ES-I3 (cell line): ENCODE measurements at regions not wholly inside any gene's neighbourhood (a gene's known extent, or its start where the extent isn't known, plus 50 kb on each side); places are given as distances from the start of the nearest gene placed in this dataset.
"Not testable (repeated sequence)": the region's sequence is repeated elsewhere in the genome, so short reads cannot be mapped to it uniquely, and the experiment has no call there.

Experiments used
- H3K36me3 ChIP-seq: 2 replicates; pipeline ENCODE4 v1.6.1; 2013; ENCODE audit warnings: mild to moderate bottlenecking, low read length, control low read depth, moderate library complexity; ENCODE audit not compliant: insufficient read depth
- H3K4me1 ChIP-seq: 2 replicates; pipeline ENCODE4 v1.6.1; 2013; ENCODE audit warnings: mild to moderate bottlenecking, control low read depth, low read length; ENCODE audit not compliant: insufficient read depth
- H3K9ac ChIP-seq: 2 replicates; pipeline ENCODE4 v1.6.1; 2013; ENCODE audit warnings: low read depth, mild to moderate bottlenecking, low read length, moderate library complexity
- H3K9me3 ChIP-seq: 2 replicates; pipeline ENCODE4 v1.6.1; 2013; ENCODE audit warnings: mild to moderate bottlenecking, low read length, moderate library complexity; ENCODE audit not compliant: control insufficient read depth, insufficient read depth

DNA sequence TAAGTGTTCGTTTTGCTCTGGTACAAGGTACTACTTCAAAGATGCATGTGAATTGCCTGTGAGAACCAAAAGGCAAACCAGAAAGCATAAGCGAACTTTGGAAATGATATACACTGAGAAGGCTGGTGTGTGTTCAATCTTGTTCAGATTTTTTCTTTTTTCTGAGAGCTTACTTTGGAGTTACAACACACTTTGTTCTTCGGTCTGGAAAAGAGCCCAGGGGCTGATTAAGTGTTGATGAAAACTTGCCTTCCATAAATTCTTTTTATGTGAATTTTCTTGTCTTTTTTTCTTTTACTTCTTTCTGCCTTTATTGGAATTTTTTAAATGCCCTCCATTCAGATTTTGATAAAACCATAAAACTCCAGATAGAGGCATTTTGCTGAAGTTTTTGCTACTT, 395.1 kb upstream of the SASH1 start:
- H3K9ac ChIP-seq, result no peak overlapping the region
- H3K36me3 ChIP-seq, result no peaks in the 10 kb centered on the region
- H3K9me3 ChIP-seq, result no peaks in the 10 kb centered on the region; the same call in 1 of the 2 replicates

DNA sequence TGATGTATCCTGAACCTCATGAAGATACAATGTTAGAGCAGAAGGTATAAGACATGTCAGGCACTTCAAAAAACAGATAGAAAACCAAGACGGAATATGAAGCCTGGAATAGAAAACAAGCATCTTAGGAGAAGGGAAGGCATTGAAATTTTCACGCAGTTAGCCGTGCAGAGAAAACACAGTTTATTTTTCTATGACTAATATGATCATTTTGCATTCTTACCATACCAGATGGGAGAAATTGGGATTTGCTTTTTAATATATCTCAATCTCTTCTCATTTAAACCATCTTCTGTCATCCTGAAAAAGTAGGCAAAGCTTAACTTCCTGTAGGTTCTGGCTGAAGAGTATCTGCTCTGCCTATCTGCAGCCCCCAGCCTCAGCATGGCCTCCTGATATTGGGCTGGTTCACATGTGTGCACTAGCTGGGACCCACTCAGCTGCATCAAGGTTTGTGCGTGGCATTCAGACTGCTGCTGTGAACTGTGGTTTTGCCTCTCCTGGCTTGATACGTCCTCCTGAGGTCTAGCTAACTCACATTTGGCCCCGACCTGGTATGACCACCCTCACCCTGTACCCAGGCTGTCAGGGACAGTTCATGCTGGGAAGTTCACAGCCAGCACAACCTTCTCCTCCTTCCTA, 392.5 kb upstream of the SASH1 start:
- H3K4me1 ChIP-seq, result no peaks in the 10 kb centered on the region
- H3K9me3 ChIP-seq, result no peaks in the 10 kb centered on the region; the same call in 1 of the 2 replicates
- H3K9ac ChIP-seq, result no peak overlapping the region
- no peaks in the 10 kb centered on the region for H3K36me3 ChIP-seq

More for the DNA sequence above, 395.1 kb upstream of the SASH1 start:
- no peaks in the 10 kb centered on the region for H3K4me1 ChIP-seq

DNA sequence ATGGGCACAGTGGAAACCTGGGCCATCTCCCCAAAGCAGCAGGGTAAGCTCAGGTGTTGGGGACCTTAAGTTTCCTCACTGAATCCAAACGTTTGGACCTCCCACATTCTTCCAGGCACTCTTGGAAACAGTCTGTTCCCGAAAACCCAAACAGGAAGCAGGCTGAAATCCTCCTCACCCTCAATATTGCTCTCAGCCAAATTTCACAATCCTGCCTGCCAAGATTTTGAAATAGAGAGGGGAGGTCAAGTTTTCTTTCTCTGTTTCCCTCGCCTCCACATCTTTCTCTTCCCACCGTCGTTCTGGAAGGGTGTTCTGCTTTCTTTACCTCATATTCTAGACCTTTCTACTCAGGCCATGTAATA, 392.0 kb upstream of the SASH1 start:
- no peaks in the 10 kb centered on the region for H3K36me3 ChIP-seq
- H3K4me1 ChIP-seq, result no peaks in the 10 kb centered on the region
- H3K9me3 ChIP-seq, result no peaks in the 10 kb centered on the region; the same call in 1 of the 2 replicates
- no peak overlapping the region for H3K9ac ChIP-seq

DNA sequence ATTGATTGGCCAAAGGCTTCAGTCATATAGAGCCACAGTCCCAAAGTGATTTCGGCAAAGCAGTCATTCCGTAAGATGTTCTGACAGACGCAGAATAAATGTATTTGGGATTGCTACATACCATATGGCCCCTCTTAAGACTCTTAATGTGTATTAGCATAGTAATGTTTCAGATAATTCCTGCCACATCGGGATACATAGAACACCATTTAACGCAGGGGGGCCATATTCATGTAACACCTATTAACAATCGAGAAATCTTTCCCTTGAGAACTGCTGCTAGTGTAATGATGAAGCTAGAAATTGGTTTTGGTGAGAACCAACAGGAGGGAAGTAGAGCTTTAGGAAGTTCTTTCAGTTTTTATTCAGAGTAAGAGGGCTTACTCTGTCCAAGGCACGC, 390.9 kb upstream of the SASH1 start:
- Histone ChIP-seq H3K4me1 (no peaks in the 10 kb centered on the region), H3K36me3 (no peaks in the 10 kb centered on the region), H3K9me3 (no peaks in the 10 kb centered on the region), H3K9ac (no peak overlapping the region)

DNA sequence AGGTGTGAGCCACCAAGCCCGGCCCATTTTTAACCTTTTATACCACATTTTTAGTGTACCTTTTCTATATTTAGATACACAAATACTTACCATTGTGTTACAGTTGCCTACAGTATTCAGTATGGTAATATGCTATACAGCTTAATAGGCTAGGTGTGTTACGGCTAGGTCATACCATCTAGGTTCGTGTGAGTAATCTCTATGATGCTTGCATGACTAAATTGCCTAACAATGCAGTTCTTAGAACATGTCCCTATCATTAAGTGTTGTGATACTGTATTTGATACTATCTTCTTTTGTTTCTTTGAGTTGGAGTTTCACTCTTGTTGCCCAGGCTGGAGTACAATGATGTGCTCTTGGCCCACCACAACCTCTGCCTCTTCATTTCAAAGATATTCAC, 387.7 kb upstream of the SASH1 start:
- H3K36me3 ChIP-seq, result no peaks in the 10 kb centered on the region
- H3K4me1 ChIP-seq, result no peaks in the 10 kb centered on the region
- H3K9me3 ChIP-seq, result no peaks in the 10 kb centered on the region
- H3K9ac ChIP-seq, result no peak overlapping the region

DNA sequence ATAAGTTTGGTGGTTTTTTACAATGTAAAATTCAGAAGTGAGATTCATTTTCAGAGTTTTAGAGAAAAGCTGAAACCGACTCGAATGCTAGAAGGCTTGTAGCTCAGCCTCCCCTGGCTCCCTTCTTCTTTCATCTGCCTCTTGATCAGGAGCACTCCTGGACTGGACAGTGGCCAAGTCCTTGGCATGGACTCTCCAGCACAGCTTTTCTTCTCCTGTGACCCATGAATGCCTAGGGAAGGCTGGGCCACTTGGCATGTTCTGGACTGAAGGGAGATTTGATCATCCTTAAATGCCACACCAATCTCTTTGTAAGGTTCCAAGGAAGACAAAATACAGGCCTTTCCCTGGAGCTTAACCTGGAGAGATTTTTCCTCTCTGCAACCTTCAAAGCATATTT, 384.0 kb upstream of the SASH1 start:
- no peak overlapping the region for H3K9ac ChIP-seq
- H3K36me3 ChIP-seq, result no peaks in the 10 kb centered on the region
- no peaks in the 10 kb centered on the region for H3K9me3 ChIP-seq
- no peaks in the 10 kb centered on the region for H3K4me1 ChIP-seq

DNA sequence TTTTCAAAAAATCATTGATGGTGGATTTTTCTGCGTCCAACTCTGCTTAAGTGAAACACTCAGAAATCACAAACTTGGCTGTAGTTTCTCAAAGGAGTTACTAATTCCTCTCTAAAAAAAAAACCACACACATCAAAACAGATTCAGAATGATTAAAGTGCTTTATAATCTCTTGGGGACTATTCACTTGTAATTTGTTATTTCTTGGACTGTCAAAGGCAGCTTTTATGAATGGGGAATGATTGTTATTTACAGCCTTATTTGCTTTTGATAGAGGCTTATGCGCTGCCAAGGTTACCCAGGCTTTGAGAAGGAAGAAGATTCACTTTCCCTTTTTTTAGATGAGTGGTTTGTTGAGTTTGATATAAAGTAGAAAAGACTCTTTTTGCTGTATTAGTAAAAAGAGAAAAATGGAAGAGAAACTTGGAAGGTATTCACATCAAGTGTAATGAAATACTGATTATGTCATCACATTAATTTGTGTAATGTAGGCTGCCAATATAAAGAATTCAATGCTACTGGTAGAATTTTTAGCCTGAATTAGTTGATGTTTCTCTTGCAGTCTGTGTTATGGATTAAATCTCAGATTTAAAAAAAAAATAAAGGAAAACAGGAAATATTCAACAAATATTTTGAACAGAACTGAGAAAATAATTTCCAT, 381.0 kb upstream of the SASH1 start:
- H3K9ac ChIP-seq, result no peak overlapping the region
- no peaks in the 10 kb centered on the region for H3K4me1 ChIP-seq
- no peaks in the 10 kb centered on the region for H3K9me3 ChIP-seq
- no peaks in the 10 kb centered on the region for H3K36me3 ChIP-seq

DNA sequence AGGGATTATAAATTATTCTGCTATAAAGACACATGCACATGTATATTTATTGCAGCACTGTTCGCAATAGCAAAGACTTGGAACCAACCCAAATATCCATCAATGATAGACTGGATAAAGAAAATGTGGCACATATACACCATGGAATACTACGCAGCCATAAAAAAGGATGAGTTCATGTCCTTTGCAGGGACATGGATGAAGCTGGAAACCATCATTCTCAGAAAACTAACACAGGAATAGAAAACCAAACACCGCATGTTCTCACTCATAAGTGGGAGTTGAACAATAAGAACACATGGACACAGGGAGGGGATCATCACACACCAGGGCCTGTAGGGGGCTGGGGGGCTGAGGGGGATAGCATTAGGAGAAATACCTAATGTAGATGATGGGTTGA, 377.2 kb upstream of the SASH1 start:
- not testable (repeated sequence) for H3K36me3 ChIP-seq, H3K4me1 ChIP-seq, H3K9me3 ChIP-seq, H3K9ac ChIP-seq

DNA sequence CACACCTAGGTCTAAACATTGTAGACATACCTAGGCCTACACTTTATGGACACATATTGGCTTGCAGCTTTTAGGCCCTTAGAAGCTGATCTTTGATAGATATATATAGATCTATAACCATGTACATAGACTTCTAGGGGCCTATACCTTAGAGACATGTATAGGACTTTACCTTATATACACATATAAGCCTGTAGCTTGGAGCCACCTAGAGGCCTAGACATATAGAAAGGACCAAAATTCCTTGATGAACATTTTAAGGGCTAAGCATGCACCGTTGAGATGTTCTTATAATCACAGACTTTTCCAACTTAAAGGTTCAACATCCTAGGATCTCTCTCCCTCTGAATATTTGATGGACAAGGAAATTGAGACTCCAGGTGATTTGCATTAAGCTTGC, 371.7 kb upstream of the SASH1 start:
- no peaks in the 10 kb centered on the region for H3K9me3 ChIP-seq

DNA sequence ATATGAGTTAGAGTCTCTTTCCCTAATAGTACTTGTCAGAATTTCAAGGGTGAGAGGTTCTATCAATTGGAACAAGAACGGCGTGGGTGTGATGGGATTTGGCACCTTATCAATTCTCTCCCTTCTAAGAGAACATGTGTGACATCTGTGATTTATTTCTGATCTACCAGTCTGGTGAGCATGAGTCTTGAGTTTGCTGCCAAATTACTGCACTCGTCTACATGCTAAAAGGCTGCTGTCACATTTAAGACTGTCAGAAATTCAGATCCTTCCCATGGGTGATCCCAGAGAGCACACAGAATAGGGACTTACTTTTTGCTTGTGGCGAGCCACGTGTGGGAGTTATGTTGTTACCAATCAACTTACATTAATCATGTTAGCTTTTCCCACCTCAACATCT, 370.2 kb upstream of the SASH1 start:
- H3K36me3 ChIP-seq, result no peaks in the 10 kb centered on the region
- H3K9ac ChIP-seq, result no peak overlapping the region
- no peaks in the 10 kb centered on the region for H3K4me1 ChIP-seq
- no peaks in the 10 kb centered on the region for H3K9me3 ChIP-seq

More for the DNA sequence above, 371.7 kb upstream of the SASH1 start:
- H3K36me3 ChIP-seq, result no peaks in the 10 kb centered on the region
- no peaks in the 10 kb centered on the region for H3K4me1 ChIP-seq
- H3K9ac ChIP-seq, result no peak overlapping the region

DNA sequence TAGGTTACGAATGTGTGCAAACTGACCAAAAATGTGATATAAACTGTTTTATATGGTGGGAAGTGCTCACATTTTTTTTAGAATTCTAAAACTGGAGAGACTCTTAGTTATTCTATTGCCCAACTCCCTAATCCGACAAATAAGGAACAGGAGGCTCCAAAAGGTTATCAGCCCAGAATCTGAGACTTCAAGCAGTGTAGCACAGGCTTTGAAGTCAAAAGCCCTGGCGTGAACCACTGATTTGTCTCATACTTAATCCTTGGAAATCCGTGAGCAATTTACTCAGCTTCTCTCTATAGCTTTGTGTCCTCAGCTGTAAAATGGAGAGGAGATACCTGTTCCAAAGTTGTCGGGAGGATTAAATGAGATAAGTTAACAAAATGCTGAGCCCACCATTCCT, 368.8 kb upstream of the SASH1 start:
- H3K36me3 ChIP-seq, result no peaks in the 10 kb centered on the region
- no peak overlapping the region for H3K9ac ChIP-seq
- H3K4me1 ChIP-seq, result no peaks in the 10 kb centered on the region
- H3K9me3 ChIP-seq, result no peaks in the 10 kb centered on the region

DNA sequence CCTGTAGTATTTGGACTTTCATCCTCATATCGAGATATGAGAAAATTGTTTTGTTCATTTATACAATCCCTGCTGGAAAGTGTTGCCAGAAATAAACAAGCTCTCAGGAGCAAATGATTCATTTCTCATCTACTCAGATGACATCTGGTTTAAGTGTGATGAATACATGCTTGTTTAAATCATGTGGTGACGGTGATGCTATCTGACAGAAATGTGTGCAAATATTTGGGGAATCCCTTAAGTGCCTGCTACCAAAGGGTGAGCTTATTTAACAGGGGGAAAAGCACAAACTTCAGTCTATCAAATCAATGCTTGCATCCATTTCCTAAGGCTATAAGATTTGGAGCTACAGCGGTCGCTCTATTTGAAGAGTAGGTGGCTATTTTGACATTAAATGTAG, 368.3 kb upstream of the SASH1 start:
- no peaks in the 10 kb centered on the region for H3K36me3 ChIP-seq
- no peaks in the 10 kb centered on the region for H3K4me1 ChIP-seq
- H3K9me3 ChIP-seq, result no peaks in the 10 kb centered on the region
- H3K9ac ChIP-seq, result no peak overlapping the region

DNA sequence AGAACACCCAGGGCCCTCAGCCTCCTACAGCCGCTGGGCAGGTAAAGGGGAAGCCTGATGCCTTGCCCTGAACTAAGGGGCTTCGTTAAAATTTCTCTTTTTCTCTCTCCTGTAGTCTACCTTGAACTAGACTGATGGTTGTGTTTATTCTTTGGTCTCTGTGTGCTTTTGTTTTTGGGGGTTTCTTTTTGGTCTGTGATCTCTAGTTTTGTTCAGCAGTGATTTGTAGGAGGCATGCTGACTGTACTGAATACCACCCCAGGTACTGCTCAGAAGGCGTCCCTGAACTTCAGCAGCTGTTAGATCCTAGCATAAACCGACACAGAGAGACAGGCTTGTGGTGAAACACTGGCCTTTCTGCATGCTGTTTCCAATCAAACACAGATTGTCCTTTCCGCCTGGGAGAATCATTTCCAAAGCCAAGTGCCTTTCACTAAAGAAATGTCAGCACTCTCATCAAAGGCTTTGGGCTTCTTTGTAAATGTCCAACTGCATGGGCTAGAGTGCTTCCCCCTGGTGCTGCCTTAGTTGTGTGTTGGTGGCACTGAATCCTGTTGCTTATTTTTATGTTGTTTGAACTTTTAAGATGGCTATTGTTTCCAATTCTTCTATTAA, 364.7 kb upstream of the SASH1 start:
- Histone ChIP-seq H3K36me3 (no peaks in the 10 kb centered on the region), H3K9me3 (no peaks in the 10 kb centered on the region), H3K4me1 (no peaks in the 10 kb centered on the region), H3K9ac (no peak overlapping the region)

DNA sequence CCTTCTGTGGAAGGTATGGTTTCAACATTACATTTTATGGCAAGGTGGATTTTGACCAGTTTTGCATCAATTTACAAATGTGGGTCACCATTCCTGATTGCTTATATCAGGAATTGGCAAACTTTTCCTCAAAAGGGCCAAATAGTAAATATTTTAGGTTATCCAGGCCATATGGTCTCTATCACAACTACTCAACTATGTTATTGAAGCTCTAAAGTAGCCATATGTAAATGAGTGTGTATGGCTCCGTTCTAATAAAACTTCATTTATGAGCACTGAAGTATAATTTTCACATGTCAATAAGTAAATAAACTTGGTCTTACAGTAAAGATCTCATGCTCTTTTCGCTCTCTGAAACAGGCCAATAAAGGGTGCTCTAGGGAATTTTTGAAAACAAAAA, 362.7 kb upstream of the SASH1 start:
- Histone ChIP-seq H3K9me3 (no peaks in the 10 kb centered on the region), H3K4me1 (no peaks in the 10 kb centered on the region), H3K9ac (no peak overlapping the region), H3K36me3 (no peaks in the 10 kb centered on the region)
